Ectodermal cell (in vitro differentiated cells): ENCODE measurements at regions not wholly inside any gene's neighbourhood (a gene's known extent, or its start where the extent isn't known, plus 50 kb on each side); places are given as distances from the start of the nearest gene placed in this dataset.
"Not testable (repeated sequence)": the region's sequence is repeated elsewhere in the genome, so short reads cannot be mapped to it uniquely, and the experiment has no call there.

Experiments used
- H3K27ac ChIP-seq: 2 replicates; pipeline ENCODE4 v1.7.0; 2013; ENCODE audit warnings: mild to moderate bottlenecking, low read depth, low read length; ENCODE audit not compliant: insufficient read depth, poor library complexity, severe bottlenecking
- H3K27me3 ChIP-seq: 2 replicates; pipeline ENCODE4 v1.7.0; 2013; ENCODE audit warnings: mild to moderate bottlenecking, low read length; ENCODE audit not compliant: insufficient read depth, control insufficient read depth, poor library complexity, severe bottlenecking
- H3K36me3 ChIP-seq: one replicate; pipeline ENCODE4 v1.7.0; 2013; ENCODE audit warnings: low read length; ENCODE audit not compliant: control insufficient read depth, insufficient read depth
- H3K4me1 ChIP-seq: one replicate; pipeline ENCODE4 v1.7.0; 2013; ENCODE audit warnings: low read length; ENCODE audit not compliant: control insufficient read depth, insufficient read depth
- H3K4me3 ChIP-seq: 2 replicates; pipeline ENCODE4 v1.7.0; 2013; ENCODE audit warnings: low read depth, low read length, control low read depth; ENCODE audit not compliant: insufficient read depth
- H3K9me3 ChIP-seq: 2 replicates; pipeline ENCODE4 v1.7.0; 2013; ENCODE audit warnings: mild to moderate bottlenecking, low read length, moderate library complexity; ENCODE audit not compliant: control insufficient read depth
- WGBS, 2 experiments: methylation state at CpG; one replicate each; pipeline ENCODE4 v1.1.7; 2013; ENCODE audit warnings: missing lambda C conversion rate in 2 of 2; 5-methylcytosine and 5-hydroxymethylcytosine counted together

DNA sequence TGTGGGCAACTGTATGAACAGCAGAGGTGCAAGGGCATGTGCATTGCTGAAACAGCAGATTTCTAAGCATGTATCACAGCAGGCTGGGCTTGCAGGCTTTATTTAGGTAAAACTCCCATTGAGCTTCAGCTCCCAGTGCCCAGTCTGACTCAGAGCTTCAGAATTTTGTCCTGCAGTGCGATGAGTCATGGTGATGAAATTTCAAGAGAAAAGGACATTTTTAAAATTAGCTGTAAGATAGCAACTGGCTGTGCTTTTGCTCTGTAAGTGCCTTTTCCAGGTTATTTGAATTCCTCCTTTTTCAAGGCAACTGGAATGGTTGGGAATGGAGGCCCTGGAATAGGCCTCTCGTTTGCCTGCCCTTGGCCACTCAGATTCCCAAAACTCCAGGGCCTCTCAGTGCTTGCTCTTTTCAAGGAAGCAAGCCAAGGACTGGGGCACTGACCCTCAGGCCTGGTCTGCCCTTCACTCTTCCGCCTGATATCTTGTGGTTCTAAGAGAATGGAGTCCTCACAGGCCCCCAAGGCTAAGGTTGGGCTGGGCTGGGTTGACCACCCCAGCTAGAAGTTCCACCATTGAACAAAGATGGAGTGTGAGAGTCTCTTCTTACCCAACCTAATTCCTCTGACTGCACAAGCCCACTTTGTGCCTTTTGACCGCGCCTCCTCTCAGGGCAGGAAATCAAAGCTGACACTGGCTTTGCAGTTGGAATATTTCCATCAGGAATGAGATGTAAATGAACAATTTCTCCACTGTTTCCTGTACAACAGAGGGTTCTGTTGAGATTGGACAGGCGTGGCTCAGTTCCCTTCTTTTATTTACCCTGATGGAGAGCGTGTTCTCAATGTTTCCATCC, 59.5 kb upstream of the PRSS23 start:
- H3K36me3 ChIP-seq = no peaks in the 10 kb centered on the region
- H3K27me3 ChIP-seq = no peaks in the 10 kb centered on the region
- peak overlapping the region; percentile 45 for H3K27ac ChIP-seq
- no peak overlapping the region for H3K4me3 ChIP-seq
- WGBS, 2 experiments = 83 to 88% methylated on average over 6 to 7 of the region's 7 CpGs
- H3K9me3 ChIP-seq = no peaks in the 10 kb centered on the region
- H3K4me1 ChIP-seq = no peaks in the 10 kb centered on the region

DNA sequence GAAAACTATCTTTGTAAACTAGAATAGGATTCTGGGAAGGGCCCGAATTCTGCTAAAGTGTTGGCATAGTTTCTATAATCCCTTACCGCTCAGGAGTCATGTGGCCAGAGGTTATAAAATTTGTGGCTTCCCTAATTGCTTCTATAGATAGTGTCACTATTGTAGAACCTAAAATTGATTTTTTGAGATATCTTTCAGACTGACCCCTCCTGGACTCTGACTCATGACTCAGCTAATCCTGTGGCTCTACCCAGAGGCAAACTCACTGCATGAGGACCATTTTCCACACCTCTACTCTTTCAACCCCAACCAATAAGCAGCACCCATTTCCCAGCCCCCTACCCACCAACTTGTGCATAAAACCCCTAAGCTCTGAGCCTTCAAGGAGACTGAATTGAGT, 61.8 kb upstream of the PRSS23 start:
- no peaks in the 10 kb centered on the region for H3K36me3 ChIP-seq
- H3K27me3 ChIP-seq = no peaks in the 10 kb centered on the region
- no peaks in the 10 kb centered on the region for H3K9me3 ChIP-seq
- H3K27ac ChIP-seq = no peak overlapping the region
- 95 to 97% methylated on average over 2 of the region's 2 CpGs for WGBS, 2 experiments
- no peaks in the 10 kb centered on the region for H3K4me1 ChIP-seq
- H3K4me3 ChIP-seq = no peak overlapping the region

DNA sequence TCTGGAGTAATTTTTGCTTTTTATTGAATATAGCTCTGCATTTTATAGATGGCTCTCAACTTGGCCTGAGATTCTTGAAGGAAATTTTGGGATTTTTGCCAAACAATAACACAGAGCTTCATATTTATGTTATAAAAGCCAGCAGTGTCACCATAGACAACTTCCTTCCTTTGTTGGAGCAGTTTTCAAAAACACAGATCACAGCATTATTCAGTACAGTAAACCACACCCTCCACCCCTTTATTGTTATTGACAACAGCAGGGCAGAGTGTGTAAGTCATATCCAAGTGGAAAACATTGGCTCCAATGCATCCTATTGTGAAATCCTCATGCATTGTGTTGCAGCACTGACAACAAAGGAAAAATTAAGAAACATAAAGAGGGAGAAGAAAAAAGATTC, 62.6 kb upstream of the PRSS23 start:
- Histone ChIP-seq H3K36me3 (no peaks in the 10 kb centered on the region), H3K4me3 (no peak overlapping the region), H3K27ac (no peak overlapping the region), H3K4me1 (no peaks in the 10 kb centered on the region), H3K9me3 (no peaks in the 10 kb centered on the region), H3K27me3 (no peaks in the 10 kb centered on the region)

GRCh38 chr11:86737230-86737629, 63.1 kb upstream of the PRSS23 start:
- Histone ChIP-seq H3K27ac (no peak overlapping the region), H3K9me3 (no peaks in the 10 kb centered on the region), H3K4me1 (no peaks in the 10 kb centered on the region), H3K4me3 (no peak overlapping the region), H3K36me3 (no peaks in the 10 kb centered on the region), H3K27me3 (no peaks in the 10 kb centered on the region)

- Histone ChIP-seq H3K9me3 (no peaks in the 10 kb centered on the region), H3K27ac (no peak overlapping the region), H3K4me3 (no peak overlapping the region), H3K36me3 (no peaks in the 10 kb centered on the region), H3K27me3 (no peaks in the 10 kb centered on the region), H3K4me1 (no peaks in the 10 kb centered on the region)
- WGBS, 2 experiments = 68 to 74% methylated on average over 9 of the region's 9 CpGs
These were observed 63.8 kb upstream of the PRSS23 start for GRCh38 chr11:86736291-86737143.

- Histone ChIP-seq H3K27ac (no peak overlapping the region), H3K4me1 (no peaks in the 10 kb centered on the region), H3K9me3 (no peaks in the 10 kb centered on the region), H3K27me3 (no peaks in the 10 kb centered on the region), H3K4me3 (no peak overlapping the region), H3K36me3 (no peaks in the 10 kb centered on the region)
- WGBS, 2 experiments = 84 to 95% methylated on average over 2 of the region's 3 CpGs
These were observed 63.3 kb upstream of the ME3 start for GRCh38 chr11:86735451-86736290.

DNA sequence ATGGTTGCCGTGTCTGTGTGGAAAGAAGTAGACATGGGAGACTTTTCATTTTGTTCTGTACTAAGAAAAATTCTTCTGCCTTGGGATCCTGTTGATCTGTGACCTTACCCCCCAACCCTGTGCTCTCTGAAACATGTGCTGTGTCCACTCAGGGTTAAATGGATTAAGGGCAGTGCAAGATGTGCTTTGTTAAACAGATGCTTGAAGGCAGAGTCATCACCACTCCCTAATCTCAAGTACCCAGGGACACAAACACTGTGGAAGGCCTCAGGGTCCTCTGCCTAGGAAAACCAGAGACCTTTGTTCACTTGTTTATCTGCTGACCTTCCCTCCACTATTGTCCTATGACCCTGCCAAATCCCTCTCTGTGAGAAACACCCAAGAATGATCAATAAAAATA, 60.3 kb upstream of the ME3 start:
- no CpG with 5 or more reads among the region's 1 CpG for WGBS, 2 experiments
- not testable (repeated sequence) for H3K4me3 ChIP-seq, H3K27ac ChIP-seq, H3K4me1 ChIP-seq, H3K9me3 ChIP-seq, H3K27me3 ChIP-seq, H3K36me3 ChIP-seq

GRCh38 chr11:86732286-86732685, 59.9 kb upstream of the ME3 start:
- WGBS, 2 experiments = 96% methylated on average over 15 to 17 of the region's 27 CpGs
- H3K27ac ChIP-seq, H3K36me3 ChIP-seq, H3K4me1 ChIP-seq, H3K4me3 ChIP-seq, H3K27me3 ChIP-seq, H3K9me3 ChIP-seq: not testable (repeated sequence)

- WGBS, 2 experiments = 83 to 89% methylated on average over 1 of the region's 1 CpG
- not testable (repeated sequence) for H3K4me1 ChIP-seq, H3K9me3 ChIP-seq, H3K27ac ChIP-seq, H3K4me3 ChIP-seq, H3K27me3 ChIP-seq, H3K36me3 ChIP-seq
These were observed 57.2 kb upstream of the ME3 start for GRCh38 chr11:86729576-86729975.

DNA sequence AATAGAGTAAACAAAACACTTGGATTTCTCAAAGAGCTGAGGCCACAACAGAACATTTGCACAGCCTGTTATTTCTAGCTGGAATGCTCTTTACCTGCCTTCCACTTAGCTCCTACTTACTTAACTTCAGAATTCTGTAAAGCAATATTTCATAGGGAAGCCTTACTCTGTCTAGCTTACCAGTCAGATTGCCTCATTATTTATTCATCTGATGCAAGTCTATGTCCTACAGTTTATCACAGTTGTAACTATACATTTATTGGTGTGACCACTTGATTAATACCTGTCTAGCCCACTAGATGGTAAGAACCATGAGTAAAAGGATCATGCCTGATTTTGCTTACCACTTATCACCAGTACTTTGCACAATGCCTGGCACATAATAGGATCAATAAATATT, 56.1 kb upstream of the ME3 start:
- no peaks in the 10 kb centered on the region for H3K4me1 ChIP-seq
- no peaks in the 10 kb centered on the region for H3K9me3 ChIP-seq
- H3K27ac ChIP-seq = no peak overlapping the region
- no peak overlapping the region for H3K4me3 ChIP-seq
- H3K36me3 ChIP-seq = no peaks in the 10 kb centered on the region
- H3K27me3 ChIP-seq = no peaks in the 10 kb centered on the region
